ENCODE measurements at regions not wholly inside any gene's neighbourhood (a gene's known extent, or its start where the extent isn't known, plus 50 kb on each side); places are given as distances from the start of the nearest gene placed in this dataset.

GRCh38 chr10:118473305-118473960 lies 122.0 kb downstream of the PRLHR start:
- no peak for TF ChIP-seq CTCF (IDR thresholded peaks at IDR 0.05)
- TF ChIP-seq POLR2A (IDR thresholded peaks at IDR 0.05): no peak

Measured in heart left ventricle (tissue), 13 donors.